ENCODE measurements at regions not wholly inside any gene's neighbourhood (a gene's known extent, or its start where the extent isn't known, plus 50 kb on each side); places are given as distances from the start of the nearest gene placed in this dataset.

GRCh38 chr1:83627045-83627444 lies 371.9 kb downstream of the TTLL7 start:
- RAD21 ChIA-PET (ENCODE audit: unreplicated experiment) = no interaction called here
- intact Hi-C loops (cut with micrococcal nuclease; ENCODE audit: unreplicated experiment) (no loop called here), in situ Hi-C loops (cut with MboI) (no loop called here)
- Histone ChIP-seq H3K79me2 (ENCODE audit: control insufficient read depth, insufficient read depth, low read length) (no peaks in the 10 kb centered on the region), H3K4me2 (ENCODE audit: control insufficient read depth, insufficient read depth) (no peak overlapping the region), H2AFZ (ENCODE audit: control insufficient read depth, low read depth, low read length) (no peak overlapping the region), H3K9ac (ENCODE audit: control insufficient read depth, insufficient read depth, low read length) (no peak overlapping the region), H3K36me3 (ENCODE audit: control insufficient read depth in 2 of 2, insufficient read depth in 2 of 2, low read length in 1 of 2) (no peaks in the 10 kb centered on the region), H3K9me3 (replicated peaks; ENCODE audit: control insufficient read depth, insufficient read depth, low read length) (no peaks in the 10 kb centered on the region), H3K27ac (ENCODE audit: control insufficient read depth, insufficient read depth) (no peak overlapping the region), H4K20me1 (ENCODE audit: control insufficient read depth, insufficient read depth) (no peaks in the 10 kb centered on the region), H3K27me3 (replicated peaks in 1 of 2; ENCODE audit: control insufficient read depth in 2 of 2, insufficient read depth in 2 of 2, low read length in 1 of 2) (no peaks in the 10 kb centered on the region), H3K4me3 (no peak overlapping the region), H3K4me1 (ENCODE audit: control insufficient read depth, insufficient read depth, low read length) (no peaks in the 10 kb centered on the region)
- CTCF ChIA-PET = interaction anchor here (1.9 kb wide), 1 partner anchor 10 kb away, joined by 6 read pairs; no protein-coding TSS in a partner anchor
- ATAC-seq (no peak), DNase-seq (ENCODE audit: low read depth, low spot score) (no peak), FAIRE-seq (no peak)
- TF ChIP-seq SREBF2 (IDR thresholded peaks at IDR 0.05; ENCODE audit: low read length) (no peak), EED (IDR thresholded peaks at IDR 0.05; ENCODE audit: low read depth) (no peak), RAD51 (IDR thresholded peaks at IDR 0.05) (no peak), RBBP5 (conservative IDR thresholded peaks at IDR 0.05) (no peak), SMC3 (IDR thresholded peaks at IDR 0.05; ENCODE audit: borderline replicate concordance, low read length) (no peak), BACH1 (IDR thresholded peaks at IDR 0.05; ENCODE audit: borderline replicate concordance) (no peak), NRF1 (conservative IDR thresholded peaks at IDR 0.05; ENCODE audit: low read depth, low read length) (no peak), NBN (IDR thresholded peaks at IDR 0.05) (no peak), CEBPB (IDR thresholded peaks at IDR 0.05; ENCODE audit: borderline replicate concordance in 1 of 2, low read depth in 2 of 2, low read length in 2 of 2) (no peak), RFX5 (IDR thresholded peaks at IDR 0.05; ENCODE audit: low read depth, low read length) (no peak), PAX8 (IDR thresholded peaks at IDR 0.05) (no peak), RB1 (IDR thresholded peaks at IDR 0.05; ENCODE audit: borderline replicate concordance) (no peak), ZZZ3 (IDR thresholded peaks at IDR 0.05; ENCODE audit: control insufficient read depth, insufficient read length, low read depth) (no peak), ZNF687 (IDR thresholded peaks at IDR 0.05) (no peak), RELA (IDR thresholded peaks at IDR 0.05; ENCODE audit: borderline replicate concordance, partially characterized antibody) (no peak), E4F1 (IDR thresholded peaks at IDR 0.05; ENCODE audit: borderline replicate concordance, partially characterized antibody) (no peak)
- POLR2A ChIA-PET = no interaction called here
- SMC1A ChIA-PET (ENCODE audit: uncharacterized antibody, unreplicated experiment) = no interaction called here
- BruUV-seq (replicated peaks) = no TSS peak
- WGBS (ENCODE audit: insufficient coverage, insufficient replicate concordance, low lambda C conversion rate, missing lambda C conversion rate) = 89% methylated on average over 1 of the region's 1 CpG
